HG03095 (cell line): ENCODE measurements at regions not wholly inside any gene's neighbourhood (a gene's known extent, or its start where the extent isn't known, plus 50 kb on each side); places are given as distances from the start of the nearest gene placed in this dataset.
"Not testable (repeated sequence)": the region's sequence is repeated elsewhere in the genome, so short reads cannot be mapped to it uniquely, and the experiment has no call there.

Source experiments
- ATAC-seq: cut with Tn5 transposase; IDR thresholded peaks from one replicate; pipeline ENCODE4 v1.9.1; 2021; ENCODE audit warnings: moderate library complexity; ENCODE audit not compliant: unreplicated experiment

GRCh38 chr4:27343411-27343810, 482.8 kb downstream of the STIM2 start:
- ATAC-seq: no peak

DNA sequence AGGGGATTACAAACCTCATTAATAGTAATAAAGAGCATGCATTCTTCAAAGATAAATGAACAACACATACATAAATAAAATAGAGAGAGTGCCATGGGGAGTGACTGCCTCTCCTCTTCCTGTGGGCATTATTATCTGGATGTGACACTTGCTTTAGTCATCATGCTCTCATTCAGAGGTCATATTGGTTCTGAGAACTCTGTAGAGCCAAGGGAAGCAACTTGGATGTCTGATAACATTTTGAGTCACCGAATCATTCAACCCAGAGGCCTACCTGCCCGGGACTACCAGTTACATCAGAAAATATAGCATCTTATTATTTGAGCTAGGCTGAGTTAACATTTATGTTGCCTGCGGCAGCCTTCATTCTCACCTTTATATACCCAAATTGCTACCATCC, 489.5 kb downstream of the STIM2 start:
- ATAC-seq: no peak

DNA sequence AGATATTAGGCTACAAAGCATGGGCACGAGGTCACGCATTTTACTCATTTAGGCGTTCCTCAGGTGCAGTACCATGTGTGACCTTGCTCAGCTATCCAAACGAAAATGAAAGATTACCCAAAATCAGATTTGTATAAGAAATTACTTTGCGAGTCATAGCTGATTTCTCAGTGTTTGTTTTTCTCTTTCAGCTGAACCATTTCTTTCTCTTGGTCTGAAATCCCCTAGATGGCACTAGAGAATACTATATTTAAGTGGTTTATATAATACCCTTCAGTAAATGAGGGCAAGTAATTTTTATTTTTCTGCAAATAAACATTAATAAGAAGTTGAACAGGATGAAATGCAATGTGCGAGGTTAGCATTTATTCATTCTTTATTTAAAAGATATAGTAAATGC, 496.6 kb downstream of the STIM2 start:
- no peak for ATAC-seq

DNA sequence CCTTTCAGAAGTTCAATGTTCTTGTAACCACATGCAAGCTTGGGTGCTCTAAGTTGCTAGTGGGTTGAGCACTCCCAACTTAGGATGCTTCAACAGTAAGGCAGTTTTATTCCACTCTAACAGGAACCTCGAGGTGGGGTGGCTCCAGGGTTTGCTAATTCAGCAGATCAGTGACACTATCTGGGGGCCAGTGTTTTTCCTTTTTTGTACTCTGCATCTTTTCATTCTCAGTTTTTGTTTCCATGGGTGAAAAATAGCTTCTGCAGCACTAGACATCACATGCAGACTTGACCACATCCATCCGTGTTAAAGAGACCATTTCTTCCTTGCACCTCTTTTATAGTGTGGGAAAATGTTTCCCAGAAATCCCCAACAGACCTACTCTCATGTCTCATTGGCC, 497.6 kb downstream of the STIM2 start:
- ATAC-seq: no peak

- ATAC-seq: no peak
Observed at GRCh38 chr4:27360131-27360530, 499.5 kb downstream of the STIM2 start.

DNA sequence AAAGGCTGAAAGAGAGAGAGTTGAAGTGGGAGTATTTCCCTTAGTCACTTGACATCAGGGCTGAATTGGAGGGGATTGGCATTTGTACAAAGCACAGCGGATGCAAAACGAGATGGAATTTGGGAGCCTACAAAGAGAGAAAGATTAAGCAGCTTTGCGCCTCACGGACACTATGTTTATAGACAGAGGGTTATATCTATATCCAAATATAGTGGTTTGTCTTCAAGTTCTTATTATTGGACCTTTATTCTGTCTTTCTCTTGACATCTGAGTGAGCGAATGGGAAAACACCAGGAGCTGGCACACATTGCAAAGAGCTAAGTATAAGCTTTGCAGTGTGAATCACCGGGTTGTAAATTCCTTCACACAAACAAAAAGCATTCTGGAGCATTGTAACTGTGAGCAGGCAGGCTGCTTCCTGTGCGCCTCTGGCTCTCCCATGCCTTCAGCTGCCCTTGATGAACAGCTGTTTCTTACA, 500.2 kb downstream of the STIM2 start:
- ATAC-seq: no peak

DNA sequence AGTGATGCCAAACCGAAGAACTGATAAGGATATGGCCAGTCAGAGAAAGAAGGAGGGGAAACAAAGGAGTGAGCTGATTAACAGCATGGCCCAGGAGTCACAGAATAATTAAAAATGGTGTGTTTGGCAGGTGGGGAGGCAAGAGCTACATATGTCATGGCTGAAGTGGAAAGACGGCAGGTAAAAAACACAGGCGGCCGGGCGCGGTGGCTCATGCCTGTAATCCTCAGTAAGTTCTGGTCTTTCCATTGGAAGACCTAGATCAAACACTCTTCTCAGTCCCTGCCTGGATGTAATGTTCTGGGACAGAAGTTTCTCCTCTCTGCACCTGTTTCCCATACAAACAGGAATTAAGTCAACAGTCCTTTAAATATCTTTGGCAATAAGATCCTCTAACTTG, 503.9 kb downstream of the STIM2 start:
- ATAC-seq: no peak

GRCh38 chr4:27366104-27366823, 505.6 kb downstream of the STIM2 start:
- no peak for ATAC-seq

GRCh38 chr4:27368781-27369180, 508.1 kb downstream of the STIM2 start:
- ATAC-seq: no peak

DNA sequence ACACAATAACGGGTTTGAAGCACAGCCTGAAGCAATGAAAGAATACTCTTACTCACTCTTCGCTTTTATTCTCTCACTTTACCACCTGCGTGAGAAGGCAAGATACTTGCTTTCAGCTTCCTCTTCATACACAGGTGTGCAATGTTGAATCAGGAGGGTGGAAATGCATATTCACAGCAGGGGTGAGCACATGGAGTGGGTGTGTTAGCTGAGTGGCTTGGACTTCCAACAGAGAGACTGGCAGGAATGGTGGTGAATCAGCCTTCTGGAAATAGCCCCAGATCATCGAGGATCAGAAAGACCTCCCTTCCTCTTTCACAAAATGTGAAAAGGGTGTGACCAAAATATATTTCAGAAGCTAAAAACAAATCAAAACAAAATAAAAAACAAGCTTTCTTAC, 521.2 kb downstream of the STIM2 start:
- no peak for ATAC-seq

- ATAC-seq: no peak
Observed at GRCh38 chr4:27387711-27388110, 527.1 kb downstream of the STIM2 start.

DNA sequence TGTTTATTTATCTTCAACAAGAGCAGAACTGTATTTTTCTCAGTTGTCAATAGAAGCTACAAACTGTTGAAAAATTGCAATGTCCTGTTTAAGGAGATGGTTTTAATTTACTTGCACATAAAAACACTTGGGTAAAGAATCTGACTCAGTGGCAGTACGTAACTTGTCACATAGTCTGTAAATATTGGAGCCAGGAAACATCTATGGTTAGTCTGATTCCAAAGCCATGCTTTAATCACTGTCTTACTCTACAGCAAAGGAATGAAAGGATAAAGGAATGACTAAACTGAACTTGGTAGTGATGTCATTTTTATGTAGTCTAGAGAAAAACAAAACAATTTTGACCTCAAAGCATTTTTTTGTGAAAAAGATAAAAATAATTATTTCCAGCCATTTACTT, 537.2 kb downstream of the STIM2 start:
- no peak for ATAC-seq

- ATAC-seq: no peak
Observed at GRCh38 chr4:27398631-27399310, 538.1 kb downstream of the STIM2 start.

GRCh38 chr4:27407616-27408015, 547.0 kb downstream of the STIM2 start:
- ATAC-seq: no peak

DNA sequence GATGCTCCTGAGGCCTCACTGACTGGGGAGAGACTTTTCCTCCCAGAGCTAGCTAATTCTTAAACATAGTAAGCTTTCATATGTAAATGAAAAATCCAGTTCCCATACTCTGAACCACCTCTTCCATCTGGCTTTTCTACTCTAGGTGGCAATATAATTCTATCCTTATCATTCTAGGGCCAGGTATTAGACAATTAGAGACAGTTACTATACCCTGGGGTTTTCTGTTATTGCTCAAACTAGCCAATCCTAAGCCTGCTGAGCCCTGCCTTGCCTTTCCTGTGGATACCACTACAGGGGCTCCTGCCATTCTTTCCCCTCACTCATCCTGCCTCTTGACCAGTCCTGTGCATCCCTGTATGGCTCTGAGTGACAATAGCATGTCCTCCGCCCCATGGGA, 552.0 kb downstream of the STIM2 start:
- no peak for ATAC-seq

- ATAC-seq: no peak
Observed at GRCh38 chr4:27414887-27415731, 554.5 kb downstream of the STIM2 start.

DNA sequence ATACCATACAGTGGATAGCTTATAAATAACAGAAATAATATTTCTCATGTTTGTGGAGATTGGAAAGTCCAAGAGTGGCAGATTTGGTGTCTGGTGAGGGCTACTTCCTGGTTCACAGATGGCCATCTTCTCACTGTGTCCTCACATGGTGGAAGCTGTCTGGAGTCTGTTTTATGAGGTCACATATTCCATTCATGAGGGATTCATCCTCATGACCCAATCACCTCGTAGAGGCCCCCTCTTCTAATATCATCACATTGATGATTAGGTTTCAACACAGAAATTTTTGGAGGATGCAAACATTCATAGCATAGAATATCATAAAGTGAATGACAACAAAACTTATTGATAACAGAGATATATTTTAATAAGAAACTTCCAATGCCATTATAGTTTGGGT, 568.0 kb downstream of the STIM2 start:
- no peak for ATAC-seq

DNA sequence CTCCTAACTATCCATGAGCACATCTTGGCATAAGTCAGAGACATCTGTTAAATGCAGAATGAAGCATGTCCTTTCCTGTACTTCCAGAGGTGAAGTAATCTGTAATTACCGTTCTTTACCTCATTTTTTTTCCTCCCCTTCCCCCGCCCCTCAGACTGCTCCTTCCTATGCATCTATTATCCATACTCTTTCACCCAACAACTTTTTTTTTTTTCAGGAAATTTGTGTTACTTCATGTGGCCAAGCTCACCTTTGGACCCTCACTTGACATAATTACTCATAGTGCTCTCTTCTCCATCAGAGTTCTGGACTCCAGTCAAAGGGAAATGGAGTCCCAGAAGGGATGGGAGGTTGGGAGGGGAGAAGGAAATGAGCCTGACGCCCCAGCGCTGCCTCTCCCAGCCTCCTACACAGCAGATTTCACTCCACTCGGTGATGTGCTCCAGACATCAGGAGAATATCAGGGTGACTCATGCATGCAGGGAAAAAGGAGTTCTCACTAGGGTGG, 568.8 kb downstream of the STIM2 start:
- ATAC-seq: no peak

- no peak for ATAC-seq
Observed at GRCh38 chr4:27442146-27442545, 581.5 kb downstream of the STIM2 start.

- ATAC-seq: not testable (repeated sequence)
Observed at GRCh38 chr4:27442661-27443060, 582.0 kb downstream of the STIM2 start.

DNA sequence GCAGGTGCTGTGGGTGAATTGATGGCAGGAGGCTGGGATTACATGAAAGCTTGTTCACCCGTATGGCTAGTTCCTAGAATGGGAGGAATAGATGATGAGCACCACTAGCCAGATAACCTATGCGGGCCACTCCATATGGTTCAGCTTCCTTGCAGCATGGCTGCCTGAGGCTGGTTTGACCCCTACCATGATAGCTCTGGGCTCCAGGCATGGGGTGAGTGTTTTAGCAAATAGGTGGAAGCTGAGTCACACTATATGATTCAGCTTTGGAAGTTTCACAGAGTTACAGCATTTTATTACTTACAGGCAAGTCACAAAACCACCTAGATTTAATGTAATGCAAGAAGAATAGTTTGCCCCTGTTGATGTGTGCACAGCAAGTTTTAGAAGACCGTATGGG, 603.2 kb downstream of the STIM2 start:
- no peak for ATAC-seq
